ENCODE measurements at regions not wholly inside any gene's neighbourhood (a gene's known extent, or its start where the extent isn't known, plus 50 kb on each side); places are given as distances from the start of the nearest gene placed in this dataset.

- Histone ChIP-seq H3K9me3 (ENCODE audit: control insufficient read depth in 1 of 2, low read length in 2 of 2) (no peaks in the 10 kb centered on the region), H3K4me3 (ENCODE audit: low read depth in 1 of 2, low read length in 2 of 2) (no peak overlapping the region), H3K27ac (ENCODE audit: low read length) (no peak overlapping the region), H3K36me3 (ENCODE audit: control insufficient read depth in 1 of 2, insufficient read depth in 2 of 2, low read length in 2 of 2) (no peaks in the 10 kb centered on the region), H3K27me3 (ENCODE audit: low read depth, low read length) (no peaks in the 10 kb centered on the region), H3K4me1 (ENCODE audit: control insufficient read depth in 1 of 2, insufficient read depth in 2 of 2, low read length in 2 of 2) (no peaks in the 10 kb centered on the region)
These were observed 700.7 kb downstream of the EPM2A start for GRCh38 chr6:145034664-145035063.

- H3K27me3 ChIP-seq (ENCODE audit: low read depth, low read length), result no peaks in the 10 kb centered on the region
- no peaks in the 10 kb centered on the region for H3K9me3 ChIP-seq (ENCODE audit: control insufficient read depth in 1 of 2, low read length in 2 of 2)
- no peaks in the 10 kb centered on the region for H3K36me3 ChIP-seq (ENCODE audit: control insufficient read depth in 1 of 2, insufficient read depth in 2 of 2, low read length in 2 of 2)
- H3K4me3 ChIP-seq (ENCODE audit: low read depth in 1 of 2, low read length in 2 of 2), result no peak overlapping the region
- no peaks in the 10 kb centered on the region for H3K4me1 ChIP-seq (ENCODE audit: control insufficient read depth in 1 of 2, insufficient read depth in 2 of 2, low read length in 2 of 2)
- H3K27ac ChIP-seq (ENCODE audit: low read length), result no peak overlapping the region
These were observed 699.1 kb downstream of the EPM2A start for GRCh38 chr6:145036236-145036635.

GRCh38 chr6:145036848-145037567 lies 698.3 kb downstream of the EPM2A start:
- no peak overlapping the region for H3K27ac ChIP-seq (ENCODE audit: low read length)
- H3K27me3 ChIP-seq (ENCODE audit: low read depth, low read length), result no peaks in the 10 kb centered on the region
- no peaks in the 10 kb centered on the region for H3K4me1 ChIP-seq (ENCODE audit: control insufficient read depth in 1 of 2, insufficient read depth in 2 of 2, low read length in 2 of 2)
- H3K36me3 ChIP-seq (ENCODE audit: control insufficient read depth in 1 of 2, insufficient read depth in 2 of 2, low read length in 2 of 2), result no peaks in the 10 kb centered on the region
- H3K9me3 ChIP-seq (ENCODE audit: control insufficient read depth in 1 of 2, low read length in 2 of 2), result no peaks in the 10 kb centered on the region
- no peak overlapping the region for H3K4me3 ChIP-seq (ENCODE audit: low read depth in 1 of 2, low read length in 2 of 2)

GRCh38 chr6:145042559-145042958 lies 692.8 kb downstream of the EPM2A start:
- Histone ChIP-seq H3K4me3 (ENCODE audit: low read depth in 1 of 2, low read length in 2 of 2) (no peak overlapping the region), H3K36me3 (ENCODE audit: control insufficient read depth in 1 of 2, insufficient read depth in 2 of 2, low read length in 2 of 2) (no peaks in the 10 kb centered on the region), H3K27me3 (ENCODE audit: low read depth, low read length) (no peaks in the 10 kb centered on the region), H3K4me1 (ENCODE audit: control insufficient read depth in 1 of 2, insufficient read depth in 2 of 2, low read length in 2 of 2) (peaks cover 0 to 4% of the 10 kb centered on the region in 2 donors), H3K27ac (ENCODE audit: low read length) (no peak overlapping the region), H3K9me3 (ENCODE audit: control insufficient read depth in 1 of 2, low read length in 2 of 2) (no peaks in the 10 kb centered on the region)

GRCh38 chr6:145043926-145044500 lies 691.3 kb downstream of the EPM2A start:
- Histone ChIP-seq H3K4me1 (ENCODE audit: control insufficient read depth in 1 of 2, insufficient read depth in 2 of 2, low read length in 2 of 2) (peaks cover 0 to 4% of the 10 kb centered on the region in 2 donors), H3K36me3 (ENCODE audit: control insufficient read depth in 1 of 2, insufficient read depth in 2 of 2, low read length in 2 of 2) (no peaks in the 10 kb centered on the region), H3K9me3 (ENCODE audit: control insufficient read depth in 1 of 2, low read length in 2 of 2) (no peaks in the 10 kb centered on the region), H3K4me3 (ENCODE audit: low read depth in 1 of 2, low read length in 2 of 2) (no peak overlapping the region), H3K27ac (ENCODE audit: low read length) (no peak overlapping the region), H3K27me3 (ENCODE audit: low read depth, low read length) (no peaks in the 10 kb centered on the region)

GRCh38 chr6:145044641-145045246 lies 690.6 kb downstream of the EPM2A start:
- Histone ChIP-seq H3K4me3 (ENCODE audit: low read depth in 1 of 2, low read length in 2 of 2) (no peak overlapping the region), H3K27ac (ENCODE audit: low read length) (no peak overlapping the region), H3K4me1 (ENCODE audit: control insufficient read depth in 1 of 2, insufficient read depth in 2 of 2, low read length in 2 of 2) (peaks cover 0 to 4% of the 10 kb centered on the region in 2 donors), H3K27me3 (ENCODE audit: low read depth, low read length) (no peaks in the 10 kb centered on the region), H3K36me3 (ENCODE audit: control insufficient read depth in 1 of 2, insufficient read depth in 2 of 2, low read length in 2 of 2) (no peaks in the 10 kb centered on the region), H3K9me3 (ENCODE audit: control insufficient read depth in 1 of 2, low read length in 2 of 2) (no peaks in the 10 kb centered on the region)

GRCh38 chr6:145045582-145045981 lies 689.7 kb downstream of the EPM2A start:
- Histone ChIP-seq H3K36me3 (ENCODE audit: control insufficient read depth in 1 of 2, insufficient read depth in 2 of 2, low read length in 2 of 2) (no peaks in the 10 kb centered on the region), H3K4me3 (ENCODE audit: low read depth in 1 of 2, low read length in 2 of 2) (no peak overlapping the region), H3K27ac (ENCODE audit: low read length) (no peak overlapping the region), H3K4me1 (ENCODE audit: control insufficient read depth in 1 of 2, insufficient read depth in 2 of 2, low read length in 2 of 2) (peaks cover 0 to 4% of the 10 kb centered on the region in 2 donors), H3K9me3 (ENCODE audit: control insufficient read depth in 1 of 2, low read length in 2 of 2) (no peaks in the 10 kb centered on the region), H3K27me3 (ENCODE audit: low read depth, low read length) (no peaks in the 10 kb centered on the region)

- Histone ChIP-seq H3K27ac (ENCODE audit: low read length) (no peak overlapping the region), H3K36me3 (ENCODE audit: control insufficient read depth in 1 of 2, insufficient read depth in 2 of 2, low read length in 2 of 2) (no peaks in the 10 kb centered on the region), H3K27me3 (ENCODE audit: low read depth, low read length) (no peaks in the 10 kb centered on the region), H3K9me3 (ENCODE audit: control insufficient read depth in 1 of 2, low read length in 2 of 2) (no peaks in the 10 kb centered on the region), H3K4me3 (ENCODE audit: low read depth in 1 of 2, low read length in 2 of 2) (no peak overlapping the region), H3K4me1 (ENCODE audit: control insufficient read depth in 1 of 2, insufficient read depth in 2 of 2, low read length in 2 of 2) (peaks cover 0 to 4% of the 10 kb centered on the region in 2 donors)
These were observed 687.4 kb downstream of the EPM2A start for GRCh38 chr6:145047891-145048290.

GRCh38 chr6:145051661-145052060 lies 683.7 kb downstream of the EPM2A start:
- no peak overlapping the region for H3K4me3 ChIP-seq (ENCODE audit: low read depth in 1 of 2, low read length in 2 of 2)
- no peak overlapping the region for H3K27ac ChIP-seq (ENCODE audit: low read length)
- no peaks in the 10 kb centered on the region for H3K4me1 ChIP-seq (ENCODE audit: control insufficient read depth in 1 of 2, insufficient read depth in 2 of 2, low read length in 2 of 2)
- H3K9me3 ChIP-seq (ENCODE audit: control insufficient read depth in 1 of 2, low read length in 2 of 2), result no peaks in the 10 kb centered on the region
- no peaks in the 10 kb centered on the region for H3K27me3 ChIP-seq (ENCODE audit: low read depth, low read length)
- no peaks in the 10 kb centered on the region for H3K36me3 ChIP-seq (ENCODE audit: control insufficient read depth in 1 of 2, insufficient read depth in 2 of 2, low read length in 2 of 2)

GRCh38 chr6:145055567-145055966 lies 679.8 kb downstream of the EPM2A start:
- Histone ChIP-seq H3K36me3 (ENCODE audit: control insufficient read depth in 1 of 2, insufficient read depth in 2 of 2, low read length in 2 of 2) (no peaks in the 10 kb centered on the region), H3K9me3 (ENCODE audit: control insufficient read depth in 1 of 2, low read length in 2 of 2) (no peaks in the 10 kb centered on the region), H3K4me3 (ENCODE audit: low read depth in 1 of 2, low read length in 2 of 2) (no peak overlapping the region), H3K27me3 (ENCODE audit: low read depth, low read length) (no peaks in the 10 kb centered on the region), H3K27ac (ENCODE audit: low read length) (no peak overlapping the region), H3K4me1 (ENCODE audit: control insufficient read depth in 1 of 2, insufficient read depth in 2 of 2, low read length in 2 of 2) (no peaks in the 10 kb centered on the region)

- H3K4me1 ChIP-seq (ENCODE audit: control insufficient read depth in 1 of 2, insufficient read depth in 2 of 2, low read length in 2 of 2), result no peaks in the 10 kb centered on the region
- H3K27me3 ChIP-seq (ENCODE audit: low read depth, low read length), result no peaks in the 10 kb centered on the region
- no peak overlapping the region for H3K4me3 ChIP-seq (ENCODE audit: low read depth in 1 of 2, low read length in 2 of 2)
- H3K36me3 ChIP-seq (ENCODE audit: control insufficient read depth in 1 of 2, insufficient read depth in 2 of 2, low read length in 2 of 2), result no peaks in the 10 kb centered on the region
- H3K9me3 ChIP-seq (ENCODE audit: control insufficient read depth in 1 of 2, low read length in 2 of 2), result no peaks in the 10 kb centered on the region
- no peak overlapping the region for H3K27ac ChIP-seq (ENCODE audit: low read length)
These were observed 674.6 kb downstream of the EPM2A start for GRCh38 chr6:145060714-145061113.

Measured in muscle layer of duodenum (tissue), 2 donors.